ENCODE measurements at regions not wholly inside any gene's neighbourhood (a gene's known extent, or its start where the extent isn't known, plus 50 kb on each side); places are given as distances from the start of the nearest gene placed in this dataset.

DNA sequence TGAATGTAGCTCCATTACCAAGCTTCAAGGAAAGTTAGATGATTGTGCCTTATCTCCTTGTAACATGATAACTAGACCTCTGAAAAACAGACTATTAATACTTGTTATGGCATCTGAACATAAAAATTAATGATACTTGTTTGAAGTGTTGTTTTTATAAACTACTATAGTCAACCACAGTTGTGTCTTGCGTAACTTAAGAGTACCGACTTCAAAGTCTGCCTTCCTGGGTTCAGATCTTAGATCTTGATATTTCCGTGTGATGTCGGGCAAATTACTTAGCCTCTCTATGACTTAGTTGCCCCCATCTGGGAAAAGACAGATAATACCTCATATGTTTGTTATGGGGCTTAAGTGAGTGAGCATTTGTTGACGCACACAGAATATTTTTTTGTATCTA is 906.5 kb downstream of the JRKL start:
- no peaks in the 10 kb centered on the region for H3K4me1 ChIP-seq (ENCODE audit: control insufficient read depth, extremely low read depth, insufficient read depth, low read length)
- H3K9me3 ChIP-seq (replicated peaks; ENCODE audit: control insufficient read depth, insufficient read depth, low read length): peaks cover 3% of the 10 kb centered on the region
- no peaks in the 10 kb centered on the region for H3K79me2 ChIP-seq (ENCODE audit: control insufficient read depth, insufficient read depth, low read length)
- H3K9ac ChIP-seq (replicated peaks; ENCODE audit: extremely low read depth, insufficient read depth, low read length): no peak overlapping the region
- POLR2A ChIA-PET: no interaction called here
- no peak overlapping the region for H3K4me3 ChIP-seq (replicated peaks in 1 of 3; ENCODE audit: insufficient read depth in 1 of 3, low read depth in 1 of 3, low read length in 3 of 3)
- H3K9me1 ChIP-seq (replicated peaks; ENCODE audit: control insufficient read depth, extremely low read depth, insufficient read depth, low read length): no peaks in the 10 kb centered on the region
- CTCF ChIA-PET: no interaction called here
- no peak for FAIRE-seq
- H4K20me1 ChIP-seq (replicated peaks; ENCODE audit: control insufficient read depth, extremely low read depth, insufficient read depth, low read length): no peaks in the 10 kb centered on the region
- H3K27ac ChIP-seq (ENCODE audit: insufficient read depth, low read depth, low read length): no peak overlapping the region
- no peak overlapping the region for H3K4me2 ChIP-seq (ENCODE audit: insufficient read depth, low read length)
- H3K27me3 ChIP-seq (ENCODE audit: control insufficient read depth in 2 of 2, insufficient read depth in 2 of 2, low read length in 2 of 2): no peaks in the 10 kb centered on the region
- dilution Hi-C loops (cut with MboI; ENCODE audit: extremely low pct_ligation_motif_present, low sequenced_read_pairs) (no loop called here), intact Hi-C loops (cut with micrococcal nuclease) (no loop called here)
- H3K36me3 ChIP-seq (ENCODE audit: control insufficient read depth in 2 of 2, extremely low read depth in 1 of 2, insufficient read depth in 2 of 2, low read length in 2 of 2): no peaks in the 10 kb centered on the region
- no TSS peak for BruUV-seq (replicated peaks)
- no peak for DNase-seq (ENCODE audit: low read depth, low spot score)
- no peak overlapping the region for H2AFZ ChIP-seq (ENCODE audit: low read depth, low read length)
- TF ChIP-seq JUN (IDR thresholded peaks at IDR 0.05; ENCODE audit: borderline replicate concordance, insufficient read depth, insufficient read length, low read depth) (no peak), POLR2AphosphoS5 (IDR thresholded peaks at IDR 0.05; ENCODE audit: insufficient read depth, low read depth, low read length) (no peak), GATA2 (IDR thresholded peaks at IDR 0.05; ENCODE audit: insufficient read depth, insufficient read length, low read depth, low read length) (no peak), EZH2 (IDR thresholded peaks at IDR 0.05; ENCODE audit: borderline replicate concordance, low read depth, low read length, severe bottlenecking) (no peak)
- TF ChIP-seq, protein P1, sequence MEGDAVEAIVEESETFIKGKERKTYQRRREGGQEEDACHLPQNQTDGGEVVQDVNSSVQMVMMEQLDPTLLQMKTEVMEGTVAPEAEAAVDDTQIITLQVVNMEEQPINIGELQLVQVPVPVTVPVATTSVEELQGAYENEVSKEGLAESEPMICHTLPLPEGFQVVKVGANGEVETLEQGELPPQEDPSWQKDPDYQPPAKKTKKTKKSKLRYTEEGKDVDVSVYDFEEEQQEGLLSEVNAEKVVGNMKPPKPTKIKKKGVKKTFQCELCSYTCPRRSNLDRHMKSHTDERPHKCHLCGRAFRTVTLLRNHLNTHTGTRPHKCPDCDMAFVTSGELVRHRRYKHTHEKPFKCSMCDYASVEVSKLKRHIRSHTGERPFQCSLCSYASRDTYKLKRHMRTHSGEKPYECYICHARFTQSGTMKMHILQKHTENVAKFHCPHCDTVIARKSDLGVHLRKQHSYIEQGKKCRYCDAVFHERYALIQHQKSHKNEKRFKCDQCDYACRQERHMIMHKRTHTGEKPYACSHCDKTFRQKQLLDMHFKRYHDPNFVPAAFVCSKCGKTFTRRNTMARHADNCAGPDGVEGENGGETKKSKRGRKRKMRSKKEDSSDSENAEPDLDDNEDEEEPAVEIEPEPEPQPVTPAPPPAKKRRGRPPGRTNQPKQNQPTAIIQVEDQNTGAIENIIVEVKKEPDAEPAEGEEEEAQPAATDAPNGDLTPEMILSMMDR (IDR thresholded peaks at IDR 0.05; ENCODE audit: extremely low read depth in 1 of 2, insufficient read depth in 1 of 2, low read depth in 1 of 2, low read length in 2 of 2): no peak
- TF ChIP-seq, protein P2, sequence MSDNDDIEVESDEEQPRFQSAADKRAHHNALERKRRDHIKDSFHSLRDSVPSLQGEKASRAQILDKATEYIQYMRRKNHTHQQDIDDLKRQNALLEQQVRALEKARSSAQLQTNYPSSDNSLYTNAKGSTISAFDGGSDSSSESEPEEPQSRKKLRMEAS (IDR thresholded peaks at IDR 0.05; ENCODE audit: insufficient read depth, insufficient read length): no peak

DNA sequence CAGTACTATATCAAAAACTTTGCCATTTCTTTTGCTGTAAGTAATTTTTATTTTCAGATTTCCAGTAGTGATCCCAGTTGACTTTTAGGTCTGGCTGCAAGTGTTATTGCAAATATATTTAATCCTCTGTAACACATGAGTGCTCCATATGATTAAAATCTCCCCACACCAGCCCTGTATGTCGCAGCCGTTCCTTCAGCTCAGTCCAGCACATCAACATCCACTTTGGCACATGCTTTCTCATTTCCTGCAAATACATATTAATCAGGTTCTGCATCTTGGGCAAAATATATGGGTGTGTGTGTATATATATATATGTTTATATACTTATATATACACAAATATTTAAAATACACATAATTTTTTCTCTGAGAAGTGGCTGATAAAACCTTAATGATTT is 919.5 kb downstream of the JRKL start:
- dilution Hi-C loops (cut with MboI; ENCODE audit: extremely low pct_ligation_motif_present, low sequenced_read_pairs): no loop called here
- Histone ChIP-seq H3K9ac (replicated peaks; ENCODE audit: extremely low read depth, insufficient read depth, low read length) (no peak overlapping the region), H3K4me2 (ENCODE audit: insufficient read depth, low read length) (no peak overlapping the region), H3K27ac (ENCODE audit: insufficient read depth, low read depth, low read length) (no peak overlapping the region), H4K20me1 (replicated peaks; ENCODE audit: control insufficient read depth, extremely low read depth, insufficient read depth, low read length) (no peaks in the 10 kb centered on the region), H3K79me2 (ENCODE audit: control insufficient read depth, insufficient read depth, low read length) (no peaks in the 10 kb centered on the region), H3K9me1 (replicated peaks; ENCODE audit: control insufficient read depth, extremely low read depth, insufficient read depth, low read length) (no peaks in the 10 kb centered on the region), H3K9me3 (replicated peaks; ENCODE audit: control insufficient read depth, insufficient read depth, low read length) (no peaks in the 10 kb centered on the region), H3K4me1 (ENCODE audit: control insufficient read depth, extremely low read depth, insufficient read depth, low read length) (no peaks in the 10 kb centered on the region), H2AFZ (ENCODE audit: low read depth, low read length) (no peak overlapping the region), H3K27me3 (ENCODE audit: control insufficient read depth in 2 of 2, insufficient read depth in 2 of 2, low read length in 2 of 2) (no peaks in the 10 kb centered on the region), H3K4me3 (replicated peaks in 1 of 3; ENCODE audit: insufficient read depth in 1 of 3, low read depth in 1 of 3, low read length in 3 of 3) (no peak overlapping the region), H3K36me3 (ENCODE audit: control insufficient read depth in 2 of 2, extremely low read depth in 1 of 2, insufficient read depth in 2 of 2, low read length in 2 of 2) (no peaks in the 10 kb centered on the region)
- ChIA-PET POLR2A (no interaction called here), CTCF (no interaction called here)
- no TSS peak for BruUV-seq (replicated peaks)
- FAIRE-seq (no peak), DNase-seq (ENCODE audit: low read depth, low spot score) (no peak)
- TF ChIP-seq JUN (IDR thresholded peaks at IDR 0.05; ENCODE audit: borderline replicate concordance, insufficient read depth, insufficient read length, low read depth): no peak
- TF ChIP-seq, protein P2 (IDR thresholded peaks at IDR 0.05; ENCODE audit: insufficient read depth, insufficient read length): no peak
- intact Hi-C loops (cut with micrococcal nuclease): no loop called here

Data from endothelial cell of umbilical vein (primary cell).